Hematopoietic multipotent progenitor cell treated with erythropoietin and hydrocortisone succinate and interleukin-3 and kit ligand, for 15 days (in vitro differentiated cells): ENCODE measurements at regions not wholly inside any gene's neighbourhood (a gene's known extent, or its start where the extent isn't known, plus 50 kb on each side); places are given as distances from the start of the nearest gene placed in this dataset.
"Not testable (repeated sequence)": the region's sequence is repeated elsewhere in the genome, so short reads cannot be mapped to it uniquely, and the experiment has no call there.

ENCODE experiments used
- DNase-seq: peaks from one replicate; pipeline ENCODE4 v3.0.0-alpha.2; 2015; ENCODE audit warnings: low spot score

GRCh38 chr5:87198010-87198409 is 69.7 kb upstream of the RASA1 start:
- no peak for DNase-seq

- DNase-seq = not testable (repeated sequence)
These were observed 68.4 kb upstream of the RASA1 start for GRCh38 chr5:87199246-87199645.

DNA sequence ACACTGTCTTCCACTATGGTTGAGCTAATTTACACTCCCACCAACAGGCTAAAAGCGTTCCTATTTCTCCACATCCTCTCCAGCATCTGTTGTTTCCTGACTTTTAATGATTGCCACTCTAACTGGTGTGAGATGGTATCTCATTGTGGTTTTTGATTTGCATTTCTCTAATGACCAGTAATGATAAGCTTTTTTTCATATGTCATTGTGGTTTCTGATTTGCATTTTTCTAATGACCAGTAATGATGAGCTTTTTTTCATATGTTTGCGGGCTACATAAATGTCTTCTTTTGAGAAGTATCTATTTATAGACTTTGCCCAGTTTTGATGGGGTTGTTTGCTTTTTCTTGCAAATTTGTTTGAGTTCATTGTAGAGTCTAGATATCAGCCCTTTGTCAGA is 68.0 kb upstream of the RASA1 start:
- not testable (repeated sequence) for DNase-seq

GRCh38 chr5:87210076-87210475 is 57.6 kb upstream of the RASA1 start:
- DNase-seq = no peak

DNA sequence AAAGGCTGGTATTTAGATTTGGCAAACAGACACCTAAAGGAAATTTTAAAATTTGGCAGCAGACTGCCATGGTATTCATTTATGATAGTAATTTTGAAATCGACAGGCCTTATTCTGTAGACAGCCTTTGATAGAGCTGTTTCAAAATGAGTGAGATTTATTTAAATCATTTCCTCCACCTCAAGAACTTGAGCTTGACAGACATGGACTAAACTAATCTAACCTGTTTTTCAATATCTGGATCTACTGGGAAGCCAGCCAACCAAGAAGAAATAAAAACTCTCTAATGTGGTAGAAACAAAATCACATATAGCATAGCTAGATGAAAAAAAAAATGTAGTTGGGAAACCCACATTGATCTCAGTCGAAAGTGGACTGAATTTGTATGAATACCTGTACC is 56.9 kb upstream of the RASA1 start:
- DNase-seq = no peak

- DNase-seq = no peak
These were observed 56.0 kb upstream of the RASA1 start for GRCh38 chr5:87211676-87212075.

DNA sequence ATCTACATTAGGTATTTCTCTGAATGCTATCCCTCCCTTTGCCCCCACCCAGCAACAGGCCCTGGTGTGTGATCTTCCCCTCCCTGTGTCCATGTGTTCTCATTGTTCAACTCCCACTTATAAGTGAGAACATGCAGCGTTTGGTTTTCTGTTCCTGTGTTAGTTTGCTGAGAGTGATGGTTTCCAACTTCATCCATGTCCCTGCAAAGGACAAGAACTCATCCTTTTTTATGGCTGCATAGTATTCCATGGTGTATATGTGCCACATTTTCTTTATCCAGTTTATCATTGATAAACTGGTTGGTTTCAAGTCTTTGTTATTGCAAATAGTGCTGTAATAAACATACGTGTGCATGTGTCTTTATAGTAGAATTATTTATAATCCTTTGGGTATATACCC is 55.5 kb upstream of the RASA1 start:
- not testable (repeated sequence) for DNase-seq

GRCh38 chr5:87217480-87217879 is 50.2 kb upstream of the RASA1 start:
- DNase-seq = not testable (repeated sequence)
